ENCODE measurements at regions not wholly inside any gene's neighbourhood (a gene's known extent, or its start where the extent isn't known, plus 50 kb on each side); places are given as distances from the start of the nearest gene placed in this dataset.

DNA sequence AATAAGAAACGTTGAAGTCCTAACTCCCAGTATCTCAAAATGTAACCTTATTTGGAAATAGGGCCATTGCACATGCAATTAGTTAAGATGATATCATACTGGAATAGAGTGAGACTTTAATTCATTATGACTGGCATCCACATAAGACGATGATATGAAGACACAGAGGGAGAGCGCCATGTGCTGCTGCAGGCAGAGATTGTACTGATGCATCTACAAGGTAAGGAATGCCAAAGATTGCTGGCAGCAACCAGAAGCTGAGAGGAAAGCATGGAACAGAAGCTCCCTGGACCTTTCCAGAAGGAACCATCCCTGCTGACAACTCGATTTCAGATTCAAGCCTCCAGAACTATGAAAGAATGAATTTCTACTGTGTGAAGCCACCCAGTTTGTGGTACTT is 697.0 kb upstream of the INTU start:
- Histone ChIP-seq H3K4me3 (no peak overlapping the region), H3K27ac (no peak overlapping the region), H3K9me3 (no peaks in the 10 kb centered on the region), H3K36me3 (no peaks in the 10 kb centered on the region), H3K27me3 (no peaks in the 10 kb centered on the region), H3K4me1 (ENCODE audit: insufficient read depth) (no peaks in the 10 kb centered on the region)
- WGBS, 3 donors: 72 to 80% (median 77%) methylated on average over 4 of the region's 4 CpGs
- intact Hi-C loops (cut with DNase I): no loop called here
- TF ChIP-seq POLR2A (IDR thresholded peaks at IDR 0.05) (no peak), EP300 (IDR thresholded peaks at IDR 0.05) (no peak), CTCF (IDR thresholded peaks at IDR 0.05) (no peak)
- DNase-seq: no peak

GRCh38 chr4:126937342-126937741 is 695.4 kb upstream of the INTU start:
- Histone ChIP-seq H3K36me3 (no peaks in the 10 kb centered on the region), H3K27ac (no peak overlapping the region), H3K27me3 (no peaks in the 10 kb centered on the region), H3K4me3 (no peak overlapping the region), H3K4me1 (ENCODE audit: insufficient read depth) (no peaks in the 10 kb centered on the region), H3K9me3 (no peaks in the 10 kb centered on the region)
- DNase-seq: no peak
- intact Hi-C loops (cut with DNase I): no loop called here
- no peak for TF ChIP-seq POLR2A (IDR thresholded peaks at IDR 0.05)
- no peak for TF ChIP-seq CTCF (IDR thresholded peaks at IDR 0.05)
- TF ChIP-seq EP300 (IDR thresholded peaks at IDR 0.05): no peak

DNA sequence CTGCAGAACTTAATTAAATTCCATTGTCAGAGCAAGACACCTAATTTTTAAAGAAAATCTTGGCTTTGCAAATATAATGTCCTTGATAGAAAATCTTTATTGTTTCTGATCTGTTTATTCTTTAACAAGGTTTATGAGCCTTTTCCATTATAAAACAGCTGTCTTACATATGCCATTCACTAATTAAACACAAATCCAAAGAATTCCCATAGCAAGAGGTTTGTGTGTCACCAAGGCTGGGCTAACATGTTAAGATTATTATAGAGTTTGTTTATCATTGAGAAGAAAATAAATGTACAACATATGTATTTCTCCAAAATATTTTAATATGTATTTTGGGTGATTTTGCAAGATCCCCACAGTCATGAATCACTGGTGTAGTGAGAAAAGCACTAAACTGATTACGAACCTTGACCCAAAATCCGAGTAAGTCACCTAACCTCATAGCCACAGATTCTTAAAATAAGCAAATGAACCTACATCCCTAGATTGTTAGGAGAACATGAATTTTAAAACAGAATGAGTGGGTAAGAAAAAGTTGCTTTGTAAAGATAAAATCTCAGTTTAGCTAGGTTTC is 694.8 kb upstream of the INTU start:
- no peak for DNase-seq
- TF ChIP-seq CTCF (IDR thresholded peaks at IDR 0.05) (no peak), EP300 (IDR thresholded peaks at IDR 0.05) (no peak), POLR2A (IDR thresholded peaks at IDR 0.05) (no peak)
- Histone ChIP-seq H3K4me1 (ENCODE audit: insufficient read depth) (no peaks in the 10 kb centered on the region), H3K9me3 (no peaks in the 10 kb centered on the region), H3K4me3 (no peak overlapping the region), H3K36me3 (no peaks in the 10 kb centered on the region), H3K27ac (no peak overlapping the region), H3K27me3 (no peaks in the 10 kb centered on the region)
- 73 to 78% (median 75%) methylated on average over 2 of the region's 2 CpGs for WGBS, 3 donors
- intact Hi-C loops (cut with DNase I): no loop called here

DNA sequence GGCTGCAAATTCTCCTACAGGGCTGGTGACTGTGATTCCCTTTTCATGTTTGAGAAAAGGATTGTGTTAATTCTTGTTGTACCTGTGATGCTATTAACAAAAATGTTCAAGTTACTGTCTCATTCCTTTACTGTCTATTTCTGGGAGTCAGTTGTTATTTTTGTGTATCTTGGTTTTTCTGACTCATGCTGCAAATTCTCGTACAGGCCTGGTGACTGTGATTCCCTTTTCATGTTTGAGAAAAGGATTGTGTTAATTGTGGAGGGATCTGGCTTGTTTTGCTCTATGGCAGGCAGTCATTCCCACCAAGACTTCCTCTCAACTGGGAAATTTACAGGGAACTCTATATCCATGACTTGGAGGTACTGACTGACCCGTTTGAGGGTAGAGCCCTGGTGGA is 693.4 kb upstream of the INTU start:
- WGBS, 3 donors: 24 to 50% (median 47%) methylated on average over 2 of the region's 2 CpGs
- H3K4me3 ChIP-seq: no peak overlapping the region
- H3K4me1 ChIP-seq (ENCODE audit: insufficient read depth): no peaks in the 10 kb centered on the region
- no peaks in the 10 kb centered on the region for H3K36me3 ChIP-seq
- no peak for TF ChIP-seq EP300 (IDR thresholded peaks at IDR 0.05)
- no peak for TF ChIP-seq POLR2A (IDR thresholded peaks at IDR 0.05)
- TF ChIP-seq CTCF (IDR thresholded peaks at IDR 0.05): no peak
- no peaks in the 10 kb centered on the region for H3K27me3 ChIP-seq
- DNase-seq: no peak
- H3K9me3 ChIP-seq: no peaks in the 10 kb centered on the region
- no peak overlapping the region for H3K27ac ChIP-seq
- intact Hi-C loops (cut with DNase I): no loop called here
